Esophagus mucosa (tissue), 1 donor: ENCODE measurements at regions not wholly inside any gene's neighbourhood (a gene's known extent, or its start where the extent isn't known, plus 50 kb on each side); places are given as distances from the start of the nearest gene placed in this dataset.
"Not testable (repeated sequence)": the region's sequence is repeated elsewhere in the genome, so short reads cannot be mapped to it uniquely, and the experiment has no call there.

Experiments
- ATAC-seq: fragments of 200-7000 bp; cut with Tn5 transposase; one replicate; pipeline ENCODE4 v1.9.1; 2020
- donor health status: DM: yes; HTN: yes; CAD: no.

DNA sequence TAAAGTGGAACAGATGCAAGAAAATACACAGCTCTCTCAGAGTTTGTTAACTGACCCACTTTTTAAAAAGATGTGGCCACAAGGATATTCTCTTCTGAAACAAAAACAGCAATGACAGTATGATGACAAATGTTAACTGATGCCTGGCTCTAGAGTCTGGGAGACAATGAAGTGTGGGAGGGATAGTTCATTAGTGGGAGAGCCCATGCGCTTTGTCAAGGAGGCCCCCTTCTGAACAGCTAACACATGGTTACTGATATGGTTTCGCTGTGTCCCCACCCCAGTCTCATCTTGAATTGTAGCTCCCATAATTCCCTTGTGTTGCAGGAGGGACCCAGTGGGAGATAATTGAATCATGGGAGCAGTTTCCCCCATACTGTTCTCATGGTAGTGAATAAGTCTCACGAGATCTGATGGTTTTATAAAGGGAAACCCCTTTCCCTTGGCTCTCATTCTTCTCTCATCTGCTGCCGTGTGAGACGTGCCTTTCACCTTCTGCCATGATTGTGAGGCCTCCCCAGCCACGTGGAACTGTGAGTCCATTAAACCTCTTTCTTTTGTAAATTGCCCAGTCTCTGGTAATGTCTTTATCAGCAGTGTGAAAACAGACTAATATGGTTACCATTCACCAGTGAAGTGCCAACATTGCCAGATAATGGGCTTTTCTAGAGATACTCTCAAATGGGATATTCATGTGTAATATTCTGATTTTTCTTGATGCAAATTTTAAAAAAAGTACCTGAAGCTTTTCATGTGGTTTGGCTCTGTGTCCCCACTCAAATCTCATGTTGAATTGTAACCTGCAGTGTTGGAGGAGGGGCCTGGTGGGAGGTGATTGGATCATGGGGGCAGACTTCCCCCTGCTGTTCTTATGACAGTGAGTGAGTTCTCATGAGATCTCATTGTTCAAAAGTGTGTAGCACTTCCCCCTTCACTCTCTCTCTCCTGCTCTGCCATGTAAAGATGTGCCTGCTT is 435.8 kb downstream of the SHISA9 start:
- ATAC-seq, result not testable (repeated sequence)

DNA sequence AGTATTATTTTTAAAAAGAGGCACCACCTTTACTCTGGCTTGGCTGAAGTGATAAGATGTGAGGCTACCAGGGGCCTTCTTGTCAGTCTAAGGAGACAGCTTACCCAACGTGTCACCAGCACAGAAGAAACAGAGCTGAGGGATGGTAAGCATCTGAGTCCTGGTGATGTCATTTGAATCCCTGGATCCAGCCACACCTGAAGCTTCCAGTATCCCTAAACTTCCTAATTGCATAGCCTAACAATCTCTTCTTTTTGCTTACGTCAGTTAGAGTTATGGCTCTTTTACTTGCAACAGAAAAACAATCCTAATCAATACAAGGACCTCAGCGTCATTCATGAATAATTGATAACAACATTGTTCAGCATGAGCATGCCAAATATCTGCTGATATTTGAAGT is 436.6 kb downstream of the SHISA9 start:
- no peak for ATAC-seq

DNA sequence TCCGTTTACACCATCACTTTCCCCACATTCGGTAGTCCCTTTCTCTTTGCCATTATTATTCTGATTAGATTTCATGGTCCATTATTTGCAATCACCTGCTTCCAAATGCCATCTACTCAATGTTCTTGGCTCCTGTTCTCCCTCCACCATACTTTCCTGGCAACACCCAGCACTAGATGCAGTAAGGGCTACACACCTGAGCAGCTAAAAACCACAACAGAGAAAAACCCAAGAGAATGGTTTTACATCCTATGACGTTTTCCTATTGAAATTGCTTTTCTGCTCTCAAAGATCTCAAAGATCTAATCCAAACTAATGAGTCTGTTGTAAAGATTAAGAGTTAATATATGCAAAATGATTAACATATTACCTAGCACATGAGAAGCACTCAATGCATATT is 441.3 kb downstream of the SHISA9 start:
- no peak for ATAC-seq

DNA sequence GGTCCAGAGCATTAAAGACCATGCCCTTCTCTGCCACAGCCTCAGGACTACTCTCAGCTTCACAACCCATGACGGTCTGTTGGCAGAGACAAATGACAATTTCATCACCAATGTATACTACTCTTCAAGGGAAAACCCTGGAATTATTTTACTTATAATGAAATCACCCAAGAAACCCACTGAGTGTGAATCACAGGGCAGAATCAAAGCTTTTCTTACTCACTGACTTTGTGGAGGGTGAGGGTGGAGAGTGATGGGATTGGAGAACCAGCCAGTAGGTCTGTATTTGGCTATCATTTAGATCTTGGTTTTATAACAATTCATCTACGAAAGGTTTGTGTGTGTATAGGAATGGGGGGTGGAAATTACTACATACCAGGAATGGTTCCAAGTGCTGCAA is 442.6 kb downstream of the SHISA9 start:
- ATAC-seq, result no peak

DNA sequence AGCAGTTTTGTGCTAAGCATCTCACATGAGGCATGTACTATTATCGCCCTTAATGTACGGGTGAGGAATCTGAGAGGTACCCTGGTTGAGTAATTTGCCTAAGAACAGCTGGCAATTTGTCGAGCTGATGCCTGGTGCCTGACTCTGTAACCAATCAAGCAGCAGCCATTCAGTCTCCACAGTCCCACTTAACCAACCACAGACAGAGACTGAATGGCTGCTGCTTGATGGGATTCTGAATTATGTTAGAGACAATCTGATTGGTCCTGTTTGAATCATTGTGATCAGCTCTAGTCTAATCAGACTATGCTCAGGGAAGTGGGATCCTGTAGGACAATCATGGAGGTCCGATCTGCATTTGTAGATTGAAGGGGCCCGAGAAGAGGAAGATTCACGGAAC is 447.0 kb downstream of the SHISA9 start:
- no peak for ATAC-seq

DNA sequence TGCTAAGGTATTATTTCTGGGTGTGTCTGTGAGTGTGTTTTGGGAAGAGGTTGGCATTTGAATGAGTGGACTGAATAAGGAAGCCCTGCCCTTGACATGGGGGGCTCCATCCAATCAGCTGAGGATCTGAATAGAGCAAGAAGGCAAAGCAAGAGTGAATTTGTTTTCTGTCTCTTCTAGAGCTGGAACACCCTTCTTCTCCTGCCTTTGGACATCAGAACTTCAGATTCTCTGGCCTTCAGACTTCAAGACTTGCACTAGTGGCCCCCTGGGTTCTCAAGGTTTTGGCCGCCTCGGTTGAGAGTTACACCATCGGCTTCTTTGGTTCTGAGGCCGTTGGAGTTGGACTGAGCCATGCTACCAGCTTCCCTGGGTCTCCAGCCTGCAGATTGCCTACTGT is 448.6 kb downstream of the SHISA9 start:
- ATAC-seq, result no peak

DNA sequence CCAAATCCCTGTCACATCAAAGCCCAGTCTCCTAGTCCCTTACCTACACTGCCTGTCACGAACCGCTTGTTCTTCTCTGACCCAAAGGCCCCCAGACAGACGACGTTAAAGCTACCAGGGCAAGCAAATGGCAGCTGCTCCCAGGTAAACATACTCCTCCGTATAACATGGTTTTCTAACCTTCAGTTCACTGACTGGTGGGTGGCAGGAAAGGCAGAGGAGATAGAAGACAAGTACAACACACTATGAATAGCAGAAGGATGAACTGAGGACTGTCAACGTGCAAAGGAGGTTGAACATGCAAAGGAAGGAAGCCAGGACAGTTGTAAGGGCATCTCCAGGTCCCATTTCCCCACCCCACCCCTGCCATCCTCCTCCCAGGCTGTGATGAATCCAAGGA is 449.8 kb downstream of the SHISA9 start:
- no peak for ATAC-seq

DNA sequence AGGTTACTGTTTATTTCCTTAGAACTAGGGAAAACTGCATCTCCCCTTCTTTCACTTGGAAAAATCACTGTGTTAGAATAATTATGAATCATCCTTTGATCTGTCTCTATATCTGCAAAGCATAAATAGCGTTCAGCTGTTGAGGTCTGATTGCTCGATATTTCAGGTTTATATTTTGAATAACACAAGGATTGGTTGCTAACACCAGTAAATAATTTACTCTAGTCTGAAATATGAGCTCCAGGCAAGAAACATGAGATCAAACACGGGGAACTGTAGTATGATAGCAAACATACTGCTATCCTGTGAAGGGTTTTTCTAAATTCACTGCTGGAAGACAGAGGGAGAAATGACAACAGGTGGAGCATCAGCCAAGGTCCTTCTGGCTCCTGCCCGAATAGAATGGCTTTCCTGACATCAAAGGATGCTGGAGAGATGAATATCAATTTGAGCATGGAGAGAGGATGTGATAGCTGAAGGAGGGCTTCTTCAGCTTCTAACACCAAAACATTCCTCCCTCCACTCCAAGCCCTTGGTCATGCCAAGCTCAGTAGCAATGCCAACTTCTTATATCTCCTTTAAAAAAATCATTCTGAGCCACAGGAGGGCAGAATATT is 450.3 kb downstream of the SHISA9 start:
- ATAC-seq, result no peak

DNA sequence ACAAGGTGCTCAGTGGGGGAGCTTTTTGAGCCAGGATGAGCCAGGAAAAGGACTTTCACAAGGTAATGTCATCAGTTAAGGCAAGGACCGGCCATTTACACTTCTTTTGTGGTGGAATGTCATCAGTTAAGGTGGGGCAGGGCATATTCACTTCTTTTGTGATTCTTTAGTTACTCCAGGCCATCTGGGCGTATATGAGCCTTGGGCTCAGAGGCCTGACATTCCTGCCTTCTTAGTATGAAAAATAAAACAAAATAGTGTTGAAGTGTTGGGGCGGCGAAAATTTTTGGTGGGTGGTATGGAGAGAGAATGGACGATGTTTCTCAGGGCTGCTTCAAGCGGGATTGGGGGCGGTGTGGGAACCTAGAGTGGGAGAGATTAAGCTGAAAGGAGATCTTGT is 451.4 kb downstream of the SHISA9 start:
- ATAC-seq, result not testable (repeated sequence)

DNA sequence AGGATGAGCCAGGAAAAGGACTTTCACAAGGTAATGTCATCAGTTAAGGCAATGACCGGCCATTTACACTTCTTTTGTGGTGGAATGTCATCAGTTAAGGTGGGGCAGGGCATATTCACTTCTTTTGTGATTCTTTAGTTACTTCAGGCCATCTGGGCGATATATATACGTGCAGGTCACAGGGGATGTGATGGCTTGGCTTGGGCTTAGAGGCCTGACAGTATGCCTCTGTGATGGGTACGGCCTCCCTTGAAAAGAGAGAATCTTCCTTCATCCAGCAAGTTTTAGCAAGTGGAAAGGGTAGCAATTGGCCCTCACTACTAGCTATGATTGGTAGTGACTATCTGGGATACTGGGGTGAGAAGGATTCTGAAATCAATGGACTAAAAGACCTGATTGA is 456.4 kb downstream of the SHISA9 start:
- not testable (repeated sequence) for ATAC-seq

DNA sequence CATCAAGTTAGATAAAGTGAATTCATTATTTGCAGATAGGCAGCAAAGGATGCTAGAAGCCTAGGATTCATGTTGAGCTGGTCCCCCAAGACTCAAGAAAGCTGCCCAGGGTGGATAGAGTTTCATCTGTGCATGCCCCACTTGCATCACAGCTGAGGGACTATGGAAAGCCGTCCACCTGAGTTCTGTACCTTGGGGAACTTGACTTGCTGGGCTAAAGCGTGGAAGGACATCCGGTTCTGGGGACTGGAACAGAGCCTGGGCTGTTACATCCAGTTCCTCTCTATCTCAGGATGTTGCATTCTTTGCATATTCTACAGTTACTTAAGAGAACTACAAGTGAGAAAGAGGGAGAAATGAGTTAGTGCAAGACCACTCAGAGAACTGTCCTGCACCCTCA is 458.4 kb downstream of the SHISA9 start:
- no peak for ATAC-seq

DNA sequence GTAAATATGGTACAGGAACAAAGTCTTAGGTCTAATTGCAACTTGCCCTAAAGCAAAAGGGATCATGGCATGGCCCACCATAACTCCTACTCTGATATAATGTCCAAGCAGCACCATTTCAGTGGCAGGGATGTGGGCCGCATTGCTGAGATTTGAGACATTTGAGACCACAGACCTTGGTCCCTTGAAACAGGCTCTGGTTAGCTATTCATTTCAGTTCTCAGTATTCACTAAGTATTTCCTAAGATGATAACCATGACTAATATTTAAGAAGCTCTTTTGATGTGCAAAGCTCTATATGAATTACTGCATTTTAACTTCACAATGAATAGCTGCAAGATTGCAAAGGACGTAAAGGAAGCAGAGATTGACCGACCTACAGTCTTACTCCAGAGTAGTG is 471.0 kb downstream of the SHISA9 start:
- no peak for ATAC-seq

DNA sequence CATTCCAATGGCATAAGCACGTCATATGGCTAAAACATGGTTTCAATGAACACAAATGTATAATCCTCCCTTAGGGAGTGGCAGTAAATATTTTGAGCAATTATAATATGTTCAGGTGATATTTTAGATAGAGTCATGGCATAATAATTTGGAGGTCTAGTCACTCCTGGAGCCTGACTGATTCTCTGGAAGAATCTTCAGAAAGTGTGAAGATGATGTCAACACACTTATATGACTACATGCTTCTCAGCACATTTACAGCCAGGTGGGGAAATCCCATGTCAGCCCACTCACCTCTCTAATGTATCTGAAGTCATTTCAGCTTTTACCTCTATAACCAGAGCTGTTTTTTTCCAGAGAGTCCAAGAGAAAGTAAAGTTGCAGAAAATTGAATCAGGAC is 474.8 kb downstream of the SHISA9 start:
- no peak for ATAC-seq

DNA sequence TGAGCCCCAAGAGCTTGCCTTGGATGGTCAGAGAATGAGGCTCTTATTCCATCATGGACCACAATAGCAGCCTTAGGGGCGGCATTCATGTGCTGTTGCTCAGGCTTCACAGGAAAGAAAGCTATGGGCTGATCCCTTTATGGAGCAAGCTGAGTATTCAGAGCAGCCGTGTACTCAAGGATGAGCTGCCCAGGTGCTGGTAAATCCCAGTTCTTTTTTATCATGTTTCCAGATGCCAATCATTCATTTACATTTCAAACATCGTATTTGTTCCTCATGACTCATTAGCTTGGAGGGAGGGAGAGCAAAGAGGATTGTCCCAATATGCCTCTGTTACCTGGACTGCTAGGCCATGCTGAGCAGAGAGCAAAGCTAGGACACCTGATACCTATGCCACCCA is 475.7 kb downstream of the SHISA9 start:
- no peak for ATAC-seq

DNA sequence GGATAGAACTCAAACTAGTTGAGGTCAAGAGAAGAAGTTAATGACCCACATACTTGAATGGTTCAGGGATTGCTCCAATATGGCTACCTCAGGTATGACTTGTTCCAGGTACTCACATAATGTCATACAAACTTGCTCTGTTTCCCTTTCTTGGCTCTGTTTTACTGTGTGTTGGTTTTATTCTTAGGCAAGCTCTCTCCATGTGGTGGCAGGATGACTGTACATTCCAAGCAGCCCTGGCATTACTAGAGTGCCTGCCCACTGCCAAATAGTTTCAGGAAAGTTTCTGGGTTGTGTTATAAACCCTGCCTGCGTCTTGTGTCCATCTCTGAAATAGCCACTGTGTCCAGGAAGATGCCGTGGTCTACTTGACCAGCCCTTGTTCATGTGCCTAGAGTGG is 476.8 kb downstream of the SHISA9 start:
- ATAC-seq, result no peak

DNA sequence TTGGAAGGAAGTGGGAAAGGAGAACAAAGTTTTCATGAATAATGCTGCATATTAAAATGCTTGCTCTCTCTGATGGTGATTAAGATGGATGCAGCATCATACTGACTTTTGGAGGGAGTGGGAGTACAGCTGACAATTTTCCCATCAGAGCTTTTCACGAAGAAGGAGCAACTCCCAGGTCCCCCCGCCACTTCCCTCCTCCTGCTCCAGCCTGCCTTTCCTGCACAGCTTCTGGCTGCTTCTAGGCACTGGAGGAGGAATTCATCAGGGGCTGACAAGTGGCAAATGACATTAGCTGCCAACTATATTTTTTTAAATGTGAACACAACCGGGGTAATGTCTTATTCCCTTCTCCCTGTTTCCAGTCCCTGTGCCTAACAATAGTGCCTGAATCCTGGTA is 477.9 kb downstream of the SHISA9 start:
- no peak for ATAC-seq

DNA sequence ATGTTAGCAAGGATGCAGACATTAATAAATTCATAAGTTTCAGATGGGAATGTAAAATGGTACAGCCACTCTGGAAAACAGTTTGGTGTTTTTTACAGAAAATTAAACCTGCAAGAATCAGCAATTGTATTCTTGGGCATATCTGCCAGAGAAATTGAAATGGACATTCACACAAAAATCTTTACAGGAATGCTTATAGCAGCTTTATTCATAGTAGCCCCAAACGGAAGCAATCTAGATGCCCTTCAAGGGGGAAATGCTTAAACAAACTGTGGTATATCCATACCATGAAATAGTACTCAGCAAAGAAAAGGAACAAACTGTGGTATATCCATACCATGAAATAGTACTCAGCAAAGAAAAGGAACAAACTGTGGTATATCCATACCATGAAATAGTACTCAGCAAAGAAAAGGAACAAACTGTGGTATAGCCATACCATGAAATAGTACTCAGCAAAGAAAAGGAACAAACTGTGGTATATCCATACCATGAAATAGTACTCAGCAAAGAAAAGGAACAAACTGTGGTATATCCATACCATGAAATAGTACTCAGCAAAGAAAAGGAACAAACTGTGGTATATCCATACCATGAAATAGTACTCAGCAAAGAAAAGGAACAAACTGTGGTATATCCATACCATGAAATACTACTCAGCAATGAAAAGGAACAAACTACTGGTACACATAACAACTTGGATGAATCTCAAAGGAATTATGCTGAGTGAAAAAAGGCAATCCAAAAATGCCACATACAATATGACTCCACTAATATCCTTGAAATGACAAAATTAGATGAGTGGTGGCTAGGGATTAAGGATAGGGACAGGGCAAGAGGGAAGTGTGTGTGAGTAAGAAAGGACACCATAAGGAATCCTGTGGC is 484.0 kb downstream of the SHISA9 start:
- not testable (repeated sequence) for ATAC-seq

DNA sequence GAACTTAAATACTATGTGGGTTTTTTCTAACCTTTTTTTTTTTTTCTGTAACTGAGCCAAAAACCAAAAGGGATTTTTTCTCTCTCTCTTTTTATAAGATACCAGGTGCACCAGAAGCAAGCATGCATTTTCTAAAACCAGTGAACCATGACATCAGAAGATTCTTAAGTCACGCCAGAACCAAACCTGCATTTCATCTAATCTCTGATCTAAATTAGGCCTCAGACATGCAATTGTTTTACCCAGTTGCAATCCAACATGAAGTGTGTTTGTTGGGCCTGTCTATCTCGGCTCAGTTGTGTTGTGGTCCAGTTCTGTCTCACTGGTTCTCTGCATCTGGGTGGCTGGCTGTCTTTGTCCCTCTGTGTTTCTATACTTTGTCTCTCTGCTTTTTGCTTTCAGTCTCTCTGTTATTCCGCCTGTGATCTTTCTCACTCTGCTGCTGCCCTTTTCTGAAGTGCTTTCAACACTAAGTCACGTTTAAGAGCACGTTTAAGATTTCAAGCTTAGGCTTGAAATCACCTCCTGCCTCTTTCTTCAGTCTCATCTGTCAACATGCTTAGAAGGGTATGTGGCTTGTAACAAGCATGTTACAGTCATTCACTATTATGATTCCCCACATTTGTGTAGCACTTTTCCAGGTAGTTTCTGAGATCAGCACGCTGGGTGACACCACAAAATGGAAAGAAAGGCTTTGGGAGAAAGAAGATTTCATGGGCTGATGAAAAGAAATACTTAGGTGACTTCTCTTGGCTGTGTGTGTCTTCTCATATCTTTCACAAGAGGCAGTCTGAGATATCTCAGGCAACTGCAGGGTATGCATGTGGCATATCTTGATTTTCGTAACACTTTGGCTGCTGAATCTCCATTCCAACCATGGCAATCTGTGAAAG is 488.9 kb downstream of the SHISA9 start:
- no peak for ATAC-seq

DNA sequence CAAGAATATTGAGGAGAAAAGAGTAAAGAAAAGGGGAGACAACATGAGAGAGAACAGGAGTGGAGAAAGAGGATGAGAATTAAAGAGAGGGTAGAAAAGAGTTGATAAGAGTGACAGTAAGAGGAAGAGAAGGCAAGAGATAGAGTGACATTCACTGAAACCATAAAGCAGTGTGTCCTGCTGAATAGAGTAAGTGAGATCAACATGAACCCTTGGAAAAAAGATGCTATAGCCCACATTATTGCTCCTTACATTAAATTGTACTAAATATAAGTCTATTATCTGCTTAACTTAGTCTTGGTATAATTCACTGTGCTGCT is 489.5 kb downstream of the SHISA9 start:
- ATAC-seq, result no peak

DNA sequence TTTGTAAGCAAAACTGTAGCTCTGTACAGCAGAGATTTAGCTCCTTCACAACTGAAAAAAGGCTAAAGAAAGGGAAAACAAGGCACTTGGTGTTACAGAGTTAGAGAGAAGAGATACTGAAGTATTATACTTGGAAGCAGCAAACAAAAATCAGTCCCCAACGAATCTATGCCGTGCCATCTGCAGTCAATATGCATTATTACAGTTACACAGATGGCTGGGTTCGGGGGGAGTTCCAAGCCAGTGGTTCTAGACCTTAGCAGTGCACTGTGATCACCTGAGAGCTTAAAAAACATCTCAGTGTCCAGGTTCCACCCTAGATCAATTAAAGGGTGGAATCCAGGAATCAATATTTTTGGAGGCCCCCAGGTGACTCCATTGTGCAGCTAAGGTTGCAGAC is 489.9 kb downstream of the SHISA9 start:
- no peak for ATAC-seq

DNA sequence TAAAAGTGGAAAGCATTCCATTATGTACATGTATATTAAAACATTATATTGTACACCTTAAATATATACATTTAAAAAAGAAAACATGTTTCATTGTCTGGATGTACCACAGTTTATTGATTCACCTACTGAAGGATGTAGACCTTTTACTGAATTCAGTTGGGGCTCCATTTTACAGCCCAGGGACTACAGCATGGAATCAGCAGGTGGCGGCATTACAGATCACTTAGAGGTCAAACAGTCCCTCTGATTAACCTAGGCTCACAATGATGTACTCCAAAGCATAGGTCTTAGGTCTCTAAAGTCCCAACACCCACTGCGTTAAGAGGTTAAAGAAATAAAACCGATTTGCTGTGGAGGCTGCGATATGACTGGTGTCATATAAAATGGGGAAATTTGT is 490.9 kb downstream of the SHISA9 start:
- ATAC-seq, result no peak

DNA sequence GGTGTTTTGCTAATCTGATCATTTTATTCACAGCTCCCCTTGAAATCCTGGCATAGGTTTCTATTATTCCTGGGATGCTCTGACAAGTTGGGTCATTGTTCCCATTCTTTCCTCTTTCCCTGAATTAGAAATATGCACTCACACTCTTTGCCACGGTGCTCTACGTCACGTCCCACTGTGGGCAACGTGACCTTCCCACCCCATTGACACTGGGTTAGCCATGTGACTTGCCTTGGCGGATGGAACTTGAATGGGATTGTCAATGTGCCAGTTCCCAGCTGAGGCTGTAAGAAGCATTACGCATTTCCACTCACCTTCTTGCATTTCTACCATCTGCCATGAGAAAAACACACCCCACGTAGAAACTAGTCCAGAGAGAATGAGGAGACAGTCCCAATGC is 492.4 kb downstream of the SHISA9 start:
- no peak for ATAC-seq
